Ishikawa (cell line): ENCODE measurements at regions not wholly inside any gene's neighbourhood (a gene's known extent, or its start where the extent isn't known, plus 50 kb on each side); places are given as distances from the start of the nearest gene placed in this dataset.

Source experiments
- CREB1 ChIP-seq: IDR thresholded peaks from 2 replicates; pipeline ENCODE4 v1.6.1; 2012; ENCODE audit warnings: low read depth
- EGR1 ChIP-seq: IDR thresholded peaks from 2 replicates; pipeline ENCODE4 v1.6.1; 2012
- EP300 ChIP-seq: IDR thresholded peaks from 2 replicates; pipeline ENCODE4 v1.6.1; 2012; ENCODE audit warnings: borderline replicate concordance
- FOXM1 ChIP-seq: IDR thresholded peaks from 2 replicates; pipeline ENCODE4 v1.6.1; 2012; ENCODE audit warnings: low read depth, borderline replicate concordance
- NFIC ChIP-seq: IDR thresholded peaks from 2 replicates; pipeline ENCODE4 v1.6.1; 2012
- RAD21 ChIP-seq: IDR thresholded peaks from 2 replicates; pipeline ENCODE4 v1.6.1; 2012; ENCODE audit warnings: low read depth
- TAF1 ChIP-seq: IDR thresholded peaks from 2 replicates; pipeline ENCODE4 v1.6.1; 2012; ENCODE audit warnings: low read depth, mild to moderate bottlenecking
- TCF12 ChIP-seq: IDR thresholded peaks from 2 replicates; pipeline ENCODE4 v1.6.1; 2012; ENCODE audit warnings: low read depth
- YY1 ChIP-seq: IDR thresholded peaks from 2 replicates; pipeline ENCODE4 v1.6.1; 2012; ENCODE audit warnings: low read depth
- TF ChIP-seq, protein P1 (sequence below): IDR thresholded peaks from 2 replicates; pipeline ENCODE4 v1.6.1; 2012; ENCODE audit warnings: low read depth, mild to moderate bottlenecking
- TF ChIP-seq, protein P2 (sequence below): IDR thresholded peaks from 2 replicates; pipeline ENCODE4 v1.6.1; 2012

DNA sequence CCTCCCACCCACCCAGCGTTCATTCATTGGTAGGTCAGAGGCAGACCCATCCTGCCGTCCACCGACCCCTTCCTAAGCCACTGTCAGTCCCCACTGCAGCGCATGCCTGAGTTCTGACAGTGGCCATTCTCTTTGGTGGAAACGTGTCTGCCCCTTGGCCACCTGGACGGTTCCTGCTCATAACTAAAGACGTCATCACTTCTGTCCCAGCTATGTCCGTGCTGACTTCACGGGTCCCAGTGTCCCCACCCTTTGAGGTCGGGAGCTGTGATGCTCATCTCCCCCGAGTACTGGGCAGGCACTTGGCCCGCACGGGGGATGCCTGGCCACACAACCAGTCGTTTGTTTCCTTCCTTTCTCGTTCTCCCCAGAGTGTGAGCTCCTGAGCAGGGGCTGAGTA lies 267.1 kb downstream of the C16orf95 start:
- TF ChIP-seq, protein P1, sequence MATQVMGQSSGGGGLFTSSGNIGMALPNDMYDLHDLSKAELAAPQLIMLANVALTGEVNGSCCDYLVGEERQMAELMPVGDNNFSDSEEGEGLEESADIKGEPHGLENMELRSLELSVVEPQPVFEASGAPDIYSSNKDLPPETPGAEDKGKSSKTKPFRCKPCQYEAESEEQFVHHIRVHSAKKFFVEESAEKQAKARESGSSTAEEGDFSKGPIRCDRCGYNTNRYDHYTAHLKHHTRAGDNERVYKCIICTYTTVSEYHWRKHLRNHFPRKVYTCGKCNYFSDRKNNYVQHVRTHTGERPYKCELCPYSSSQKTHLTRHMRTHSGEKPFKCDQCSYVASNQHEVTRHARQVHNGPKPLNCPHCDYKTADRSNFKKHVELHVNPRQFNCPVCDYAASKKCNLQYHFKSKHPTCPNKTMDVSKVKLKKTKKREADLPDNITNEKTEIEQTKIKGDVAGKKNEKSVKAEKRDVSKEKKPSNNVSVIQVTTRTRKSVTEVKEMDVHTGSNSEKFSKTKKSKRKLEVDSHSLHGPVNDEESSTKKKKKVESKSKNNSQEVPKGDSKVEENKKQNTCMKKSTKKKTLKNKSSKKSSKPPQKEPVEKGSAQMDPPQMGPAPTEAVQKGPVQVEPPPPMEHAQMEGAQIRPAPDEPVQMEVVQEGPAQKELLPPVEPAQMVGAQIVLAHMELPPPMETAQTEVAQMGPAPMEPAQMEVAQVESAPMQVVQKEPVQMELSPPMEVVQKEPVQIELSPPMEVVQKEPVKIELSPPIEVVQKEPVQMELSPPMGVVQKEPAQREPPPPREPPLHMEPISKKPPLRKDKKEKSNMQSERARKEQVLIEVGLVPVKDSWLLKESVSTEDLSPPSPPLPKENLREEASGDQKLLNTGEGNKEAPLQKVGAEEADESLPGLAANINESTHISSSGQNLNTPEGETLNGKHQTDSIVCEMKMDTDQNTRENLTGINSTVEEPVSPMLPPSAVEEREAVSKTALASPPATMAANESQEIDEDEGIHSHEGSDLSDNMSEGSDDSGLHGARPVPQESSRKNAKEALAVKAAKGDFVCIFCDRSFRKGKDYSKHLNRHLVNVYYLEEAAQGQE: no peak
- no peak for TF ChIP-seq CREB1
- TF ChIP-seq NFIC: no peak
- TF ChIP-seq, protein P2, sequence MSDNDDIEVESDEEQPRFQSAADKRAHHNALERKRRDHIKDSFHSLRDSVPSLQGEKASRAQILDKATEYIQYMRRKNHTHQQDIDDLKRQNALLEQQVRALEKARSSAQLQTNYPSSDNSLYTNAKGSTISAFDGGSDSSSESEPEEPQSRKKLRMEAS: no peak
- no peak for TF ChIP-seq FOXM1
- no peak for TF ChIP-seq RAD21
- TF ChIP-seq EP300: no peak
- TF ChIP-seq YY1: no peak
- no peak for TF ChIP-seq EGR1
- TF ChIP-seq TAF1: no peak
- no peak for TF ChIP-seq TCF12
